Endodermal cell (in vitro differentiated cells): ENCODE measurements at regions not wholly inside any gene's neighbourhood (a gene's known extent, or its start where the extent isn't known, plus 50 kb on each side); places are given as distances from the start of the nearest gene placed in this dataset.

Experiments
- DNase-seq: peaks from one replicate; pipeline ENCODE4 v3.0.0-alpha.2; 2017
- H3K27ac ChIP-seq: 2 replicates; pipeline ENCODE4 v1.5.1; 2013; ENCODE audit warnings: mild to moderate bottlenecking, low read depth, low read length, moderate library complexity
- H3K27me3 ChIP-seq: 2 replicates; pipeline ENCODE4 v1.6.1; 2013; ENCODE audit warnings: mild to moderate bottlenecking, low read length, moderate library complexity; ENCODE audit not compliant: insufficient read depth, control insufficient read depth, poor library complexity, severe bottlenecking
- H3K36me3 ChIP-seq: 2 replicates; pipeline ENCODE4 v1.7.0; 2013; ENCODE audit warnings: mild to moderate bottlenecking, low read length, moderate library complexity; ENCODE audit not compliant: control insufficient read depth, insufficient read depth
- H3K4me1 ChIP-seq: one replicate; pipeline ENCODE4 v1.7.0; 2013; ENCODE audit warnings: low read length; ENCODE audit not compliant: control insufficient read depth, insufficient read depth
- H3K4me3 ChIP-seq: 2 replicates; pipeline ENCODE4 v1.5.1; 2013; ENCODE audit warnings: mild to moderate bottlenecking, low read length, moderate library complexity
- H3K9ac ChIP-seq: 2 replicates; pipeline ENCODE4 v1.6.1; 2013; ENCODE audit warnings: mild to moderate bottlenecking, low read length, moderate library complexity; ENCODE audit not compliant: poor library complexity, severe bottlenecking; ENCODE audit errors: extremely low read depth
- H3K9me3 ChIP-seq: 2 replicates; pipeline ENCODE4 v1.6.1; 2013; ENCODE audit warnings: mild to moderate bottlenecking, low read length, moderate library complexity; ENCODE audit not compliant: control insufficient read depth
- H3K27ac Mint-ChIP-seq: 2 replicates; pipeline ENCODE4 v1.8.0; 2020; ENCODE audit warnings: mixed read lengths
- H3K27me3 Mint-ChIP-seq: 2 replicates; pipeline ENCODE4 v1.8.0; 2021; ENCODE audit warnings: mild to moderate bottlenecking, mixed read lengths; ENCODE audit not compliant: insufficient read depth
- H3K36me3 Mint-ChIP-seq: 2 replicates; pipeline ENCODE4 v1.8.0; 2020; ENCODE audit warnings: low read depth, mixed read lengths
- H3K4me1 Mint-ChIP-seq: 2 replicates; pipeline ENCODE4 v1.8.0; 2020; ENCODE audit warnings: mixed read lengths
- H3K4me3 Mint-ChIP-seq: 2 replicates; pipeline ENCODE4 v1.8.0; 2020; ENCODE audit warnings: mild to moderate bottlenecking, moderate library complexity, mixed read lengths
- H3K9me3 Mint-ChIP-seq: 2 replicates; pipeline ENCODE4 v1.8.0; 2020; ENCODE audit warnings: mild to moderate bottlenecking, mixed read lengths
- WGBS, 2 experiments: methylation state at CpG; one replicate each; pipeline versions ENCODE4 v1.1.5 to v1.1.7; 2013; ENCODE audit warnings: missing lambda C conversion rate in 2 of 2, mixed read lengths in 1 of 2; ENCODE audit not compliant: insufficient coverage in 1 of 2, insufficient read length in 1 of 2; 5-methylcytosine and 5-hydroxymethylcytosine counted together
- TF ChIP-seq, protein P1 (sequence below): fragments of 200-600 bp; sonication (generic); conservative IDR thresholded peaks from 2 replicates; pipeline ENCODE4 v1.5.0; 2021; ENCODE audit warnings: antibody characterized with exemption, mild to moderate bottlenecking

- 100% methylated on average over 1 of the region's 1 CpG; no CpG with 5 or more reads in 1 of the 2 experiments for WGBS, 2 experiments
- Mint-ChIP-seq H3K9me3 (no peaks in the 10 kb centered on the region), H3K4me1 (no peaks in the 10 kb centered on the region), H3K36me3 (no peaks in the 10 kb centered on the region), H3K27me3 (no peaks in the 10 kb centered on the region), H3K27ac (no peak overlapping the region), H3K4me3 (no peak overlapping the region)
- no peaks in the 10 kb centered on the region for H3K9me3 ChIP-seq
- H3K4me1 ChIP-seq, result no peaks in the 10 kb centered on the region
- DNase-seq, result no peak
- H3K27me3 ChIP-seq, result no peaks in the 10 kb centered on the region
- H3K36me3 ChIP-seq, result no peaks in the 10 kb centered on the region
- H3K27ac ChIP-seq, result no peak overlapping the region
- no peak overlapping the region for H3K4me3 ChIP-seq
- H3K9ac ChIP-seq, result no peak overlapping the region
- TF ChIP-seq, protein P1, sequence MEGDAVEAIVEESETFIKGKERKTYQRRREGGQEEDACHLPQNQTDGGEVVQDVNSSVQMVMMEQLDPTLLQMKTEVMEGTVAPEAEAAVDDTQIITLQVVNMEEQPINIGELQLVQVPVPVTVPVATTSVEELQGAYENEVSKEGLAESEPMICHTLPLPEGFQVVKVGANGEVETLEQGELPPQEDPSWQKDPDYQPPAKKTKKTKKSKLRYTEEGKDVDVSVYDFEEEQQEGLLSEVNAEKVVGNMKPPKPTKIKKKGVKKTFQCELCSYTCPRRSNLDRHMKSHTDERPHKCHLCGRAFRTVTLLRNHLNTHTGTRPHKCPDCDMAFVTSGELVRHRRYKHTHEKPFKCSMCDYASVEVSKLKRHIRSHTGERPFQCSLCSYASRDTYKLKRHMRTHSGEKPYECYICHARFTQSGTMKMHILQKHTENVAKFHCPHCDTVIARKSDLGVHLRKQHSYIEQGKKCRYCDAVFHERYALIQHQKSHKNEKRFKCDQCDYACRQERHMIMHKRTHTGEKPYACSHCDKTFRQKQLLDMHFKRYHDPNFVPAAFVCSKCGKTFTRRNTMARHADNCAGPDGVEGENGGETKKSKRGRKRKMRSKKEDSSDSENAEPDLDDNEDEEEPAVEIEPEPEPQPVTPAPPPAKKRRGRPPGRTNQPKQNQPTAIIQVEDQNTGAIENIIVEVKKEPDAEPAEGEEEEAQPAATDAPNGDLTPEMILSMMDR, result no peak
Measured at GRCh38 chr4:102141842-102142241, 203.4 kb downstream of the SLC39A8 start.

DNA sequence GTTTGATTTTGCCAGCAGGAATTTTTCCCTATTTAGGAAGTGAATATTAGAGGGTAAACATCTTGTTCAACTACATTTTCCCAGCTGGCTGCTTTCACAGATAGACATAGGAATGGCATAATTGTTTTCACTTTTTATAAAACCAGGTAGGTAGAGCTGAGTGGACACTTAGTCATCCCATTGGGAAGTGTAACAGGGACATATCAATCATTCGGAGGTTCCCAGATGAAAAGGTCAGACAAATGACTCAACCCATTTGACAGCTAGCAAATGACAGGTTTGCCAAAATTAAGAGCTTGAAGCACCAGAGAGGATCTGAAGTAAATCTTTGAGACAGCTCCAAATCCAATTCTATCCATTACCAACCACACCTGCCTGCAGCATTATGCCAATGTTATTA lies 205.3 kb downstream of the SLC39A8 start:
- H3K9ac ChIP-seq, result no peak overlapping the region
- H3K27me3 ChIP-seq, result no peaks in the 10 kb centered on the region
- no peak overlapping the region for H3K4me3 ChIP-seq
- no peaks in the 10 kb centered on the region for H3K36me3 ChIP-seq
- H3K27ac ChIP-seq, result no peak overlapping the region
- Mint-ChIP-seq H3K27me3 (no peaks in the 10 kb centered on the region), H3K27ac (no peak overlapping the region), H3K9me3 (no peaks in the 10 kb centered on the region), H3K4me3 (no peak overlapping the region), H3K36me3 (no peaks in the 10 kb centered on the region), H3K4me1 (no peaks in the 10 kb centered on the region)
- 80 to 81% methylated on average over 1 of the region's 1 CpG for WGBS, 2 experiments
- DNase-seq, result no peak
- no peaks in the 10 kb centered on the region for H3K9me3 ChIP-seq
- H3K4me1 ChIP-seq, result no peaks in the 10 kb centered on the region
- TF ChIP-seq, protein P1, result no peak

- TF ChIP-seq, protein P1, result no peak
- H3K9me3 Mint-ChIP-seq, result no peaks in the 10 kb centered on the region
- H3K4me3 Mint-ChIP-seq, result no peak overlapping the region
- no peak overlapping the region for H3K27ac ChIP-seq
- no peaks in the 10 kb centered on the region for H3K36me3 ChIP-seq
- 85 to 92% methylated on average over 2 of the region's 2 CpGs for WGBS, 2 experiments
- H3K9ac ChIP-seq, result no peak overlapping the region
- H3K4me1 Mint-ChIP-seq, result no peaks in the 10 kb centered on the region
- H3K36me3 Mint-ChIP-seq, result no peaks in the 10 kb centered on the region
- no peaks in the 10 kb centered on the region for H3K9me3 ChIP-seq
- no peak overlapping the region for H3K4me3 ChIP-seq
- H3K4me1 ChIP-seq, result no peaks in the 10 kb centered on the region
- no peak overlapping the region for H3K27ac Mint-ChIP-seq
- H3K27me3 Mint-ChIP-seq, result no peaks in the 10 kb centered on the region
- H3K27me3 ChIP-seq, result no peaks in the 10 kb centered on the region
- no peak for DNase-seq
Measured at GRCh38 chr4:102139132-102139573, 206.1 kb downstream of the SLC39A8 start.
